Mesothelial cell of epicardium (in vitro differentiated cells): ENCODE measurements at regions not wholly inside any gene's neighbourhood (a gene's known extent, or its start where the extent isn't known, plus 50 kb on each side); places are given as distances from the start of the nearest gene placed in this dataset.

ENCODE experiments used
- DNase-seq, 2 experiments: peaks; one replicate each; pipeline ENCODE4 v3.0.0; 2021; ENCODE audit warnings: low spot score in 2 of 2; ENCODE audit not compliant: unreplicated experiment in 2 of 2
- H3K27ac Mint-ChIP-seq: 2 replicates; pipeline ENCODE4 v1.8.0; 2021; ENCODE audit warnings: mixed read lengths
- H3K27me3 Mint-ChIP-seq: 2 replicates; pipeline ENCODE4 v1.8.0; 2021; ENCODE audit warnings: low read depth, mixed read lengths
- H3K36me3 Mint-ChIP-seq: 2 replicates; pipeline ENCODE4 v1.8.0; 2021; ENCODE audit warnings: mixed read lengths
- H3K4me1 Mint-ChIP-seq: 2 replicates; pipeline ENCODE4 v1.8.0; 2021; ENCODE audit warnings: mixed read lengths
- H3K4me3 Mint-ChIP-seq: 2 replicates; pipeline ENCODE4 v1.8.0; 2021; ENCODE audit warnings: mild to moderate bottlenecking, moderate library complexity, mixed read lengths
- H3K9me3 Mint-ChIP-seq: 2 replicates; pipeline ENCODE4 v1.8.0; 2021; ENCODE audit warnings: mixed read lengths
- CTCF ChIP-seq: fragments of 200-600 bp; sonication (generic); IDR thresholded peaks from one replicate; pipeline ENCODE4 v1.5.0; 2021; ENCODE audit warnings: antibody characterized with exemption; ENCODE audit not compliant: unreplicated experiment

GRCh38 chr4:17164666-17165065 is 266.2 kb upstream of the LDB2 start:
- no peaks in the 10 kb centered on the region for H3K36me3 Mint-ChIP-seq
- H3K27me3 Mint-ChIP-seq = no peaks in the 10 kb centered on the region
- H3K27ac Mint-ChIP-seq = no peak overlapping the region
- DNase-seq = no peak
- peaks cover 36% of the 10 kb centered on the region for H3K9me3 Mint-ChIP-seq
- no peak overlapping the region for H3K4me3 Mint-ChIP-seq
- peaks cover 15% of the 10 kb centered on the region for H3K4me1 Mint-ChIP-seq
- TF ChIP-seq CTCF = no peak

DNA sequence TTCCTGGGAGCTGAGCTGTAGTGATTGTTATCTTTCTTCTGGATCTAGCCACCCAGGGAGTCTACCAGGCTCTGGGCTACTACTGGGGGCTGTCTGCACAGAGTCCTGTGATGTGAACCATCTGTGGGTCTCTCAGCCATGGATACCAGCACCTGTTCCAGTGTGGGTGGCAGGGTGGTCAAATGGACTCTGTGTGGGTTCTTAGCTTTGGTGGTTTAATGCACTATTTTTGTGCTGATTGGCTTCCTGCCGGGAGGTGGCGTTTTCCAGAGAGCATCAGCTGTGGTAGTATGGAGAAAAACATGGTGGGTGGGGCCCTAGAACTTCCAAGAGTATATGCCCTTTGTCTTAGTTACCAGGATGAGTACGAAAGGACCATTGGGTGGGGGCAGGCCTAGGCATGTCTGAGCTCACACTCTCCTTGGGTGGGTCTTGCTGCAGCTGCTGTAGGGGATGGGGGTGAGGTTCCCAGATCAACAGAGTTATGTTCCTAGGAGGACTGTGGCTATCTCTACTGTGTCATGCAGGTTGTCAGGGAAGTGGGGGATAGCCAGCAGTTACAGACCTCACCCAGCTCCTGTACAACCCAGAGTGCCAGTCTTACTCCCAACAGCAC is 264.8 kb upstream of the LDB2 start:
- H3K27ac Mint-ChIP-seq = no peak overlapping the region
- peaks cover 49% of the 10 kb centered on the region for H3K9me3 Mint-ChIP-seq
- no peaks in the 10 kb centered on the region for H3K27me3 Mint-ChIP-seq
- no peak for DNase-seq
- no peak for TF ChIP-seq CTCF
- no peaks in the 10 kb centered on the region for H3K36me3 Mint-ChIP-seq
- peaks cover 6% of the 10 kb centered on the region for H3K4me1 Mint-ChIP-seq
- no peak overlapping the region for H3K4me3 Mint-ChIP-seq

GRCh38 chr4:17157304-17157703 is 258.9 kb upstream of the LDB2 start:
- Mint-ChIP-seq H3K27ac (no peak overlapping the region), H3K9me3 (peaks cover 40% of the 10 kb centered on the region), H3K27me3 (no peaks in the 10 kb centered on the region), H3K4me1 (peaks cover 5% of the 10 kb centered on the region), H3K36me3 (no peaks in the 10 kb centered on the region), H3K4me3 (no peak overlapping the region)
- no peak for TF ChIP-seq CTCF
- no peak for DNase-seq

DNA sequence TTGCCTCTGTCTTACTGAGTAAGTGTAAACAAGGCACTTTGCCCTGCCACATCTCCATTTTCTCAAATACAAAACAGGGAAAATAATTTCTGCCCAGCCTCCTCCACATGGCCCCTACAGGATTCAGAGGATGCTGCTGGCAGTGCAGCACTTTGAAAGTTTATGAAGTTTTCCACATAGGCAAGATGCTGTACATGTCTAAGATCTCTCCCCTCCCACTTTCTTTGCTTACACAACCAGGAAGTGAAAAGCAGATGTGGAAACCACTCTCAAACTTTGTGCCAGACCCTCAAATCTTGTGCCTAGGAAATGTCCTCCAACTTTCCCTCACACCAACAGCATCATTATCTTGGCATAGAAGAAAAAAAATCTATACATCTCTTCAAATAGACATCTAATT is 257.0 kb upstream of the LDB2 start:
- DNase-seq = no peak
- Mint-ChIP-seq H3K36me3 (no peaks in the 10 kb centered on the region), H3K4me1 (peaks cover 5% of the 10 kb centered on the region), H3K9me3 (peaks cover 22% of the 10 kb centered on the region), H3K27ac (no peak overlapping the region), H3K4me3 (no peak overlapping the region), H3K27me3 (no peaks in the 10 kb centered on the region)
- no peak for TF ChIP-seq CTCF

DNA sequence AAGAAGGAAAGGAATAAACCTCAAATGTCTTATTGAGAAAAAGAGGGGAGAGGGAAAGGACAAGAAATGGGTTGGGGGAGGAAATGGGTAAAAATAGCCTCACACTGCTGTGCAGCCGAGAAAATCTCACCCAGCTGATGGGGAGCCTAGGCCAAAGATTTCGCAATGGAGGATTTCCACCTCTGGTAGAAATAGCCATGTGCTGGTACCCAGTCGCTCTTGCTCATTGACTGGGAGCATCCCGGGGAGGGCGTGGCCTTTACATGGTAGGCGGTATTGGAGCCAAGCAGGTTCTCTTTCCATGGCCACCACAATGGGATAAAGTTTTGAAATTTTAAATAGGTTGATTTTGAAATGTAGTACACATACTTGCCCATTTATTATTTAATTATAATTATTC is 255.1 kb upstream of the LDB2 start:
- Mint-ChIP-seq H3K4me3 (no peak overlapping the region), H3K9me3 (peaks cover 9% of the 10 kb centered on the region), H3K27me3 (no peaks in the 10 kb centered on the region), H3K36me3 (no peaks in the 10 kb centered on the region), H3K4me1 (peaks cover 5% of the 10 kb centered on the region), H3K27ac (no peak overlapping the region)
- no peak for TF ChIP-seq CTCF
- no peak for DNase-seq

- Mint-ChIP-seq H3K27ac (peak overlapping the region; percentile 26), H3K4me1 (peaks cover 5% of the 10 kb centered on the region), H3K27me3 (no peaks in the 10 kb centered on the region), H3K36me3 (no peaks in the 10 kb centered on the region), H3K9me3 (peaks cover 5% of the 10 kb centered on the region), H3K4me3 (no peak overlapping the region)
- TF ChIP-seq CTCF = no peak
- no peak for DNase-seq
These were observed 254.6 kb upstream of the LDB2 start for GRCh38 chr4:17152941-17153540.
